Peyer's patch (tissue), 4 donors: ENCODE measurements at regions not wholly inside any gene's neighbourhood (a gene's known extent, or its start where the extent isn't known, plus 50 kb on each side); places are given as distances from the start of the nearest gene placed in this dataset.

ENCODE experiments used
- CTCF ChIP-seq, 6 experiments: fragments of 450-650 bp in 4 of 6; fragments of 200-600 bp in 2 of 6; sonication (generic) in 1 of 6; IDR thresholded peaks; one replicate each; pipeline ENCODE4 v1.5.1; 2017 to 2019; ENCODE audit warnings: antibody characterized with exemption in 6 of 6, mild to moderate bottlenecking in 3 of 6, moderate library complexity in 1 of 6
- POLR2A ChIP-seq, 2 donors: fragments of 450-650 bp; IDR thresholded peaks; one replicate each; pipeline ENCODE4 v1.5.1; 2017; ENCODE audit warnings: antibody characterized with exemption in 2 of 2, mild to moderate bottlenecking in 2 of 2, moderate library complexity in 2 of 2

GRCh38 chr2:70357684-70358071 lies 55.8 kb upstream of the FAM136A start:
- TF ChIP-seq CTCF (IDR thresholded peaks at IDR 0.05) (no peak), POLR2A (IDR thresholded peaks at IDR 0.05) (no peak)
